ENCODE measurements at regions not wholly inside any gene's neighbourhood (a gene's known extent, or its start where the extent isn't known, plus 50 kb on each side); places are given as distances from the start of the nearest gene placed in this dataset.
"Not testable (repeated sequence)": the region's sequence is repeated elsewhere in the genome, so short reads cannot be mapped to it uniquely, and the experiment has no call there.

- DNase-seq, result peak in 1 of 2 experiments; percentile 4
Observed at GRCh38 chr2:90237923-90238361, 1546.5 kb downstream of the RPIA start.

GRCh38 chr2:90238505-90239230, 1547.2 kb downstream of the RPIA start:
- not testable (repeated sequence) for DNase-seq

GRCh38 chr2:90239769-90240168, 1548.3 kb downstream of the RPIA start:
- DNase-seq, result not testable (repeated sequence)

GRCh38 chr2:90244902-90245765, 1553.7 kb downstream of the RPIA start:
- DNase-seq, result not testable (repeated sequence)

- DNase-seq, result not testable (repeated sequence)
Observed at GRCh38 chr2:90248400-90248799, 1556.9 kb downstream of the RPIA start.

- not testable (repeated sequence) for DNase-seq
Observed at GRCh38 chr2:90250350-90250749, 1558.9 kb downstream of the RPIA start.

- DNase-seq, result not testable (repeated sequence)
Observed at GRCh38 chr2:90251576-90251975, 1560.1 kb downstream of the RPIA start.

GRCh38 chr2:90253306-90253705, 1561.8 kb downstream of the RPIA start:
- DNase-seq, result not testable (repeated sequence)

- not testable (repeated sequence) for DNase-seq
Observed at GRCh38 chr2:90266888-90267287, 1575.4 kb downstream of the RPIA start.

GRCh38 chr2:90287751-90288150, 1596.3 kb downstream of the RPIA start:
- DNase-seq, result not testable (repeated sequence)

- not testable (repeated sequence) for DNase-seq
Observed at GRCh38 chr2:90288396-90288795, 1596.9 kb downstream of the RPIA start.

GRCh38 chr2:90289291-90289980, 1598.0 kb downstream of the RPIA start:
- DNase-seq, result not testable (repeated sequence)

GRCh38 chr2:90290701-90291100, 1599.2 kb downstream of the RPIA start:
- DNase-seq, result not testable (repeated sequence)

GRCh38 chr2:90291168-90291883, 1599.9 kb downstream of the RPIA start:
- not testable (repeated sequence) for DNase-seq

- DNase-seq, result not testable (repeated sequence)
Observed at GRCh38 chr2:90291934-90292333, 1600.5 kb downstream of the RPIA start.

- not testable (repeated sequence) for DNase-seq
Observed at GRCh38 chr2:90292451-90292850, 1601.0 kb downstream of the RPIA start.

- not testable (repeated sequence) for DNase-seq
Observed at GRCh38 chr2:90293224-90293623, 1601.8 kb downstream of the RPIA start.

GRCh38 chr2:90293806-90294205, 1602.3 kb downstream of the RPIA start:
- DNase-seq, result not testable (repeated sequence)

GRCh38 chr2:90295036-90295750, 1603.7 kb downstream of the RPIA start:
- not testable (repeated sequence) for DNase-seq

GRCh38 chr2:90296484-90296777, 1605.0 kb downstream of the RPIA start:
- not testable (repeated sequence) for DNase-seq

- DNase-seq, result not testable (repeated sequence)
Observed at GRCh38 chr2:90297701-90298100, 1606.2 kb downstream of the RPIA start.
